IPS DF 6.9 (cell line): ENCODE measurements at regions not wholly inside any gene's neighbourhood (a gene's known extent, or its start where the extent isn't known, plus 50 kb on each side); places are given as distances from the start of the nearest gene placed in this dataset.

ENCODE experiments used
- DNase-seq: peaks from one replicate; pipeline ENCODE4 v3.0.0-alpha.2; 2013; ENCODE audit warnings: low read depth, low spot score
- H3K27ac ChIP-seq: one replicate; pipeline ENCODE4 v1.5.1; 2013; ENCODE audit warnings: low read length, control low read depth
- H3K27me3 ChIP-seq: 2 replicates; pipeline ENCODE4 v1.6.1; 2013; ENCODE audit warnings: mild to moderate bottlenecking, low read length; ENCODE audit not compliant: control insufficient read depth, insufficient read depth
- H3K36me3 ChIP-seq: 2 replicates; pipeline ENCODE4 v1.6.1; 2013; ENCODE audit warnings: low read length; ENCODE audit not compliant: control insufficient read depth, insufficient read depth
- H3K4me1 ChIP-seq: 2 replicates; pipeline ENCODE4 v1.6.1; 2013; ENCODE audit warnings: low read length; ENCODE audit not compliant: control insufficient read depth, insufficient read depth
- H3K4me3 ChIP-seq: 2 replicates; pipeline ENCODE4 v1.5.1; 2013; ENCODE audit warnings: mild to moderate bottlenecking, low read length
- H3K9me3 ChIP-seq: 2 replicates; pipeline ENCODE4 v1.6.1; 2013; ENCODE audit warnings: low read length, inconsistent platforms; ENCODE audit not compliant: control insufficient read depth, insufficient read depth
- WGBS: extraction: QIAGEN DNeasy Blood & Tissue Kit; methylation state at CpG from one replicate; pipeline ENCODE4 v1.1.7; 2013; ENCODE audit warnings: mixed read lengths, missing lambda C conversion rate; ENCODE audit not compliant: insufficient read length, insufficient coverage; 5-methylcytosine and 5-hydroxymethylcytosine counted together

GRCh38 chr4:104262678-104263077 is 232.0 kb downstream of the CXXC4 start:
- Histone ChIP-seq H3K4me1 (no peaks in the 10 kb centered on the region), H3K4me3 (no peak overlapping the region), H3K36me3 (no peaks in the 10 kb centered on the region), H3K27ac (no peak overlapping the region), H3K27me3 (no peaks in the 10 kb centered on the region), H3K9me3 (no peaks in the 10 kb centered on the region)
- no peak for DNase-seq
- no CpG with 5 or more reads among the region's 2 CpGs for WGBS

- no peaks in the 10 kb centered on the region for H3K27me3 ChIP-seq
- no peak for DNase-seq
- H3K4me1 ChIP-seq = peaks cover 2% of the 10 kb centered on the region
- no CpG with 5 or more reads among the region's 1 CpG for WGBS
- H3K4me3 ChIP-seq = no peak overlapping the region
- H3K9me3 ChIP-seq = no peaks in the 10 kb centered on the region
- no peak overlapping the region for H3K27ac ChIP-seq
- no peaks in the 10 kb centered on the region for H3K36me3 ChIP-seq
Observed at GRCh38 chr4:104248726-104249125, 246.0 kb downstream of the CXXC4 start.

- Histone ChIP-seq H3K4me1 (no peaks in the 10 kb centered on the region), H3K27me3 (no peaks in the 10 kb centered on the region), H3K36me3 (no peaks in the 10 kb centered on the region), H3K4me3 (no peak overlapping the region), H3K27ac (no peak overlapping the region), H3K9me3 (no peaks in the 10 kb centered on the region)
- DNase-seq = no peak
- no CpG with 5 or more reads among the region's 4 CpGs for WGBS
Observed at GRCh38 chr4:104235967-104236366, 258.7 kb downstream of the CXXC4 start.

GRCh38 chr4:104217526-104217925 is 277.2 kb downstream of the CXXC4 start:
- no CpG with 5 or more reads among the region's 1 CpG for WGBS
- Histone ChIP-seq H3K36me3 (no peaks in the 10 kb centered on the region), H3K27me3 (no peaks in the 10 kb centered on the region), H3K4me3 (no peak overlapping the region), H3K27ac (no peak overlapping the region), H3K9me3 (no peaks in the 10 kb centered on the region), H3K4me1 (no peaks in the 10 kb centered on the region)
- no peak for DNase-seq

- Histone ChIP-seq H3K36me3 (no peaks in the 10 kb centered on the region), H3K27ac (no peak overlapping the region), H3K4me3 (no peak overlapping the region), H3K4me1 (no peaks in the 10 kb centered on the region; the same call in 1 of the 2 replicates), H3K9me3 (no peaks in the 10 kb centered on the region), H3K27me3 (no peaks in the 10 kb centered on the region)
- no peak for DNase-seq
- WGBS = no CpG with 5 or more reads among the region's 2 CpGs
Observed at GRCh38 chr4:104211657-104212056, 283.0 kb downstream of the CXXC4 start.

GRCh38 chr4:104210420-104210819 is 284.3 kb downstream of the CXXC4 start:
- peak; percentile 1 for DNase-seq
- H3K27me3 ChIP-seq = no peaks in the 10 kb centered on the region
- no peaks in the 10 kb centered on the region; the same call in 1 of the 2 replicates for H3K4me1 ChIP-seq
- no peaks in the 10 kb centered on the region for H3K9me3 ChIP-seq
- H3K36me3 ChIP-seq = no peaks in the 10 kb centered on the region
- no peak overlapping the region for H3K4me3 ChIP-seq
- WGBS = no CpG with 5 or more reads among the region's 4 CpGs
- H3K27ac ChIP-seq = no peak overlapping the region

GRCh38 chr4:104206784-104207183 is 287.9 kb downstream of the CXXC4 start:
- Histone ChIP-seq H3K27ac (no peak overlapping the region), H3K36me3 (no peaks in the 10 kb centered on the region), H3K4me3 (no peak overlapping the region), H3K9me3 (no peaks in the 10 kb centered on the region), H3K27me3 (no peaks in the 10 kb centered on the region), H3K4me1 (no peaks in the 10 kb centered on the region; the same call in 1 of the 2 replicates)
- no peak for DNase-seq
- no CpG with 5 or more reads among the region's 1 CpG for WGBS

GRCh38 chr4:104205116-104205515 is 289.6 kb downstream of the CXXC4 start:
- Histone ChIP-seq H3K9me3 (no peaks in the 10 kb centered on the region), H3K27me3 (no peaks in the 10 kb centered on the region), H3K36me3 (no peaks in the 10 kb centered on the region), H3K4me1 (no peaks in the 10 kb centered on the region), H3K27ac (no peak overlapping the region), H3K4me3 (no peak overlapping the region)
- DNase-seq = no peak

- Histone ChIP-seq H3K36me3 (no peaks in the 10 kb centered on the region), H3K4me1 (no peaks in the 10 kb centered on the region), H3K27me3 (no peaks in the 10 kb centered on the region), H3K4me3 (no peak overlapping the region), H3K9me3 (no peaks in the 10 kb centered on the region), H3K27ac (no peak overlapping the region)
- WGBS = no CpG with 5 or more reads among the region's 1 CpG
- DNase-seq = no peak
Observed at GRCh38 chr4:104188301-104188700, 306.4 kb downstream of the CXXC4 start.

- Histone ChIP-seq H3K4me3 (no peak overlapping the region), H3K9me3 (no peaks in the 10 kb centered on the region), H3K4me1 (no peaks in the 10 kb centered on the region), H3K36me3 (no peaks in the 10 kb centered on the region), H3K27me3 (no peaks in the 10 kb centered on the region), H3K27ac (no peak overlapping the region)
- no CpG with 5 or more reads among the region's 1 CpG for WGBS
- DNase-seq = no peak
Observed at GRCh38 chr4:104169437-104169836, 325.3 kb downstream of the CXXC4 start.

GRCh38 chr4:104166749-104167148 is 327.9 kb downstream of the CXXC4 start:
- no peak overlapping the region for H3K4me3 ChIP-seq
- no peak overlapping the region for H3K27ac ChIP-seq
- no peaks in the 10 kb centered on the region for H3K36me3 ChIP-seq
- no peaks in the 10 kb centered on the region for H3K4me1 ChIP-seq
- DNase-seq = no peak
- H3K27me3 ChIP-seq = no peaks in the 10 kb centered on the region
- no peaks in the 10 kb centered on the region for H3K9me3 ChIP-seq
- no CpG with 5 or more reads among the region's 1 CpG for WGBS
